ENCODE measurements at regions not wholly inside any gene's neighbourhood (a gene's known extent, or its start where the extent isn't known, plus 50 kb on each side); places are given as distances from the start of the nearest gene placed in this dataset.

GRCh38 chr12:71060426-71060825 is 97.4 kb downstream of the TSPAN8 start:
- TF ChIP-seq SUZ12 (IDR thresholded peaks at IDR 0.05) (no peak), FOXA1 (IDR thresholded peaks at IDR 0.05) (no peak), FOXK2 (IDR thresholded peaks at IDR 0.05) (no peak), ARNT (IDR thresholded peaks at IDR 0.05) (no peak), LEF1 (IDR thresholded peaks at IDR 0.05; ENCODE audit: borderline replicate concordance) (no peak), FOXM1 (IDR thresholded peaks at IDR 0.05; ENCODE audit: borderline replicate concordance) (no peak)
